ENCODE measurements at regions not wholly inside any gene's neighbourhood (a gene's known extent, or its start where the extent isn't known, plus 50 kb on each side); places are given as distances from the start of the nearest gene placed in this dataset.

DNA sequence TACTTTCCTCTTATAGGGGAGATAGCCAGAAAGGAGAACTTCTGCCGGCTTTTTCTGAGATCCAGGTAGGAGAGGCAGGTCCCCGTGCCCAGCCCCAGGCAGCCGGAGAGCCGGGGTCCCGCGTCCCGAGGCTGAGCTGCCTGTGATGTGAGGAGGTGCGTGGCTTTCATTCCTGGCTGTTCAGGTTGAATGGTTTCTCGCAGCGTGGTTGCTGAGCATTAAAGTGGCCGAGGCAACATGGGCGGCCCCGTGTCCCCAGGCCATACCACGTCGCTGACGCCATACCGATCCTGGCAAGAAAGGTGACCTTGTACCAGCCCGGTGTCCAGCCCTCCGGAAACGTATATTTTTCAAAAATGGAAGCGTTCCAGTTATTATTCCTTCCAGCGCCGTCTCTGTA lies 116.7 kb upstream of the MYL2 start:
- TF ChIP-seq, protein P1, sequence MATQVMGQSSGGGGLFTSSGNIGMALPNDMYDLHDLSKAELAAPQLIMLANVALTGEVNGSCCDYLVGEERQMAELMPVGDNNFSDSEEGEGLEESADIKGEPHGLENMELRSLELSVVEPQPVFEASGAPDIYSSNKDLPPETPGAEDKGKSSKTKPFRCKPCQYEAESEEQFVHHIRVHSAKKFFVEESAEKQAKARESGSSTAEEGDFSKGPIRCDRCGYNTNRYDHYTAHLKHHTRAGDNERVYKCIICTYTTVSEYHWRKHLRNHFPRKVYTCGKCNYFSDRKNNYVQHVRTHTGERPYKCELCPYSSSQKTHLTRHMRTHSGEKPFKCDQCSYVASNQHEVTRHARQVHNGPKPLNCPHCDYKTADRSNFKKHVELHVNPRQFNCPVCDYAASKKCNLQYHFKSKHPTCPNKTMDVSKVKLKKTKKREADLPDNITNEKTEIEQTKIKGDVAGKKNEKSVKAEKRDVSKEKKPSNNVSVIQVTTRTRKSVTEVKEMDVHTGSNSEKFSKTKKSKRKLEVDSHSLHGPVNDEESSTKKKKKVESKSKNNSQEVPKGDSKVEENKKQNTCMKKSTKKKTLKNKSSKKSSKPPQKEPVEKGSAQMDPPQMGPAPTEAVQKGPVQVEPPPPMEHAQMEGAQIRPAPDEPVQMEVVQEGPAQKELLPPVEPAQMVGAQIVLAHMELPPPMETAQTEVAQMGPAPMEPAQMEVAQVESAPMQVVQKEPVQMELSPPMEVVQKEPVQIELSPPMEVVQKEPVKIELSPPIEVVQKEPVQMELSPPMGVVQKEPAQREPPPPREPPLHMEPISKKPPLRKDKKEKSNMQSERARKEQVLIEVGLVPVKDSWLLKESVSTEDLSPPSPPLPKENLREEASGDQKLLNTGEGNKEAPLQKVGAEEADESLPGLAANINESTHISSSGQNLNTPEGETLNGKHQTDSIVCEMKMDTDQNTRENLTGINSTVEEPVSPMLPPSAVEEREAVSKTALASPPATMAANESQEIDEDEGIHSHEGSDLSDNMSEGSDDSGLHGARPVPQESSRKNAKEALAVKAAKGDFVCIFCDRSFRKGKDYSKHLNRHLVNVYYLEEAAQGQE (IDR thresholded peaks at IDR 0.05; ENCODE audit: insufficient replicate concordance, low read depth): no peak
- TF ChIP-seq, protein P2, sequence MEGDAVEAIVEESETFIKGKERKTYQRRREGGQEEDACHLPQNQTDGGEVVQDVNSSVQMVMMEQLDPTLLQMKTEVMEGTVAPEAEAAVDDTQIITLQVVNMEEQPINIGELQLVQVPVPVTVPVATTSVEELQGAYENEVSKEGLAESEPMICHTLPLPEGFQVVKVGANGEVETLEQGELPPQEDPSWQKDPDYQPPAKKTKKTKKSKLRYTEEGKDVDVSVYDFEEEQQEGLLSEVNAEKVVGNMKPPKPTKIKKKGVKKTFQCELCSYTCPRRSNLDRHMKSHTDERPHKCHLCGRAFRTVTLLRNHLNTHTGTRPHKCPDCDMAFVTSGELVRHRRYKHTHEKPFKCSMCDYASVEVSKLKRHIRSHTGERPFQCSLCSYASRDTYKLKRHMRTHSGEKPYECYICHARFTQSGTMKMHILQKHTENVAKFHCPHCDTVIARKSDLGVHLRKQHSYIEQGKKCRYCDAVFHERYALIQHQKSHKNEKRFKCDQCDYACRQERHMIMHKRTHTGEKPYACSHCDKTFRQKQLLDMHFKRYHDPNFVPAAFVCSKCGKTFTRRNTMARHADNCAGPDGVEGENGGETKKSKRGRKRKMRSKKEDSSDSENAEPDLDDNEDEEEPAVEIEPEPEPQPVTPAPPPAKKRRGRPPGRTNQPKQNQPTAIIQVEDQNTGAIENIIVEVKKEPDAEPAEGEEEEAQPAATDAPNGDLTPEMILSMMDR (IDR thresholded peaks at IDR 0.05; ENCODE audit: insufficient read depth, low read length): no peak
- no peak for TF ChIP-seq GABPA (IDR thresholded peaks at IDR 0.05; ENCODE audit: low read depth)
- no peak for TF ChIP-seq POLR2AphosphoS5 (IDR thresholded peaks at IDR 0.05; ENCODE audit: low read depth)
- no peak for TF ChIP-seq SPI1 (IDR thresholded peaks at IDR 0.05; ENCODE audit: borderline replicate concordance, low read depth)
- no peak overlapping the region for H3K4me3 ChIP-seq (replicated peaks; ENCODE audit: insufficient read depth, low read length)
- H3K27ac ChIP-seq (replicated peaks): no peak overlapping the region
- DNase-seq (ENCODE audit: low read depth in 1 of 2, low spot score in 1 of 2): no peak
- H3K27me3 ChIP-seq (ENCODE audit: insufficient read depth, poor library complexity, severe bottlenecking): peaks cover 56% of the 10 kb centered on the region

DNA sequence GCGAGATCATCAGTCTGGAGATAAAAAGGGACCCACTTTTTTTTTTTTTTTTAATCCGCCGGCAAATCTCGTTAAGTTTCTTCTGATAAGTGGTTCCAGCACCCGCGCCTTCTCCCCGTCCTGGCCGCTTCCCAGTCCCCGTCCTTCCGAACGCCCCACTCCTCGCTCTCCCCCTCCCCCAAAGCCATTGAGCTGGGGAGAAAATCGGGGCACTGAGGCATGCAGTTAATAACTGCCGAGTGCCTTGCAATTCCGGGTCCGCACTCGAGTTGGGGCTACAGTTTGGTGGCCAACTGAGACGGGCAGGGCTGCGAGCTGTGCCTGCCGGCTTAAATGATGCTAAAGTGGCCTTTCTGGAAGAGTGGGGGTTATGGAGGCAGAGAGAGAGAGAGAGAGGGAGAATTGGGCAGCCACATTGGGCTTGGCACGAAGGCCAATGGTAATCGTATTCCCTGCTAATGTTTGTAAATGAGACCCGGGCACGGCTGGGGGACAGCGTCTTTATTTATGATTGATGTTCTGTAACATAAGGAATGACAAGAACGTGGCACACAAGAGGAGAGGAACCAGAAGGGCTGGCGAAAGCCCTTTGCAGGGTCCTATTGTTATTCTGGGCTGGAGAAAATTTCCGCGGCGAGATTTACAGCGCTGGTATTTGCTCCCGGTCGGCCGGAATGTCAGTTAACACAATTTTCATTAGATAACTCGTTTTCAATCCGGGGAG lies 115.4 kb upstream of the MYL2 start:
- no peak for DNase-seq (ENCODE audit: low read depth in 1 of 2, low spot score in 1 of 2)
- H3K4me3 ChIP-seq (replicated peaks; ENCODE audit: insufficient read depth, low read length): no peak overlapping the region

DNA sequence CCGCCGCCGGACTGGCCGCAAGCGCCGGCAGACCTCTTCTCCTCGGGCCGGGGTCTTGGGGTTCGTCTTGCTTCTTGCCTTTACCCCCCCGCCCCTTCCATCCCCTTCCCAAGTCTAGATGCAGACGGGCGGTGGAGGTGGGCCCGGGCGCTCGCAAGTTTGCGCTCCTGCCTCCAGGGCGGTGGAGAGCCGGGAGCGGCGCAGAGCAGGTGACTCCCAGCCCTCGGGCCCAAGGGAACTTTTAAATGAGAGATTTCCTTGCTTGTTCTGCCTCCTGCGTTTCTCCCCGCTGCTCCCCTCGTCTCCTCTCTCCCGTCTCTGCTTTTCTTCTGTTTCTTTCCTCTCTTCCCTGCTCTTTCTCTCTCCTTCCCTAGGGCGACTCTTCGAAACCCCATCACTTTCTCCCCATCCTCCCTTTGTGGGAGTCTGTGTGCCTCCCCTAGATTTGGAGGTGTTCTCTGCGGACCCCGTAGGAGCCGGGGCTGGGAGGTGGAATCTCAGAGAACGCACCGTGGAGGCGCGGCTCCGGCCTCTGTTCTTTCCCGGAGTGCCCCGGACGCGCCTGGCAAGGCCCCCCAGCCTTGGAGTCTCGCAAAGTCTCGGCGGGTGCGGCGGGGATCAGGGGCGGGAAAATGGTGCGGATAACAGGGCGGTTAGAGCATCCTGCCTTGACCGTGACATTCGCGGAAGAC lies 114.7 kb upstream of the MYL2 start:
- H3K27ac ChIP-seq (replicated peaks): no peak overlapping the region
- no peak for DNase-seq (ENCODE audit: low read depth in 1 of 2, low spot score in 1 of 2)
- TF ChIP-seq POLR2AphosphoS5 (IDR thresholded peaks at IDR 0.05; ENCODE audit: low read depth): no peak
- TF ChIP-seq SPI1 (IDR thresholded peaks at IDR 0.05; ENCODE audit: borderline replicate concordance, low read depth): no peak
- TF ChIP-seq, protein P2 (IDR thresholded peaks at IDR 0.05; ENCODE audit: insufficient read depth, low read length): no peak
- TF ChIP-seq, protein P1 (IDR thresholded peaks at IDR 0.05; ENCODE audit: insufficient replicate concordance, low read depth): no peak
- no peak for TF ChIP-seq GABPA (IDR thresholded peaks at IDR 0.05; ENCODE audit: low read depth)
- peaks cover 72% of the 10 kb centered on the region for H3K27me3 ChIP-seq (ENCODE audit: insufficient read depth, poor library complexity, severe bottlenecking)
- H3K4me3 ChIP-seq (replicated peaks; ENCODE audit: insufficient read depth, low read length): peak overlapping the region; percentile 14; the same call in 1 of the 2 replicates

More for the DNA sequence above, 115.4 kb upstream of the MYL2 start:
- Histone ChIP-seq H3K27ac (replicated peaks) (no peak overlapping the region), H3K27me3 (ENCODE audit: insufficient read depth, poor library complexity, severe bottlenecking) (peaks cover 65% of the 10 kb centered on the region)
- TF ChIP-seq POLR2AphosphoS5 (IDR thresholded peaks at IDR 0.05; ENCODE audit: low read depth): no peak
- no peak for TF ChIP-seq SPI1 (IDR thresholded peaks at IDR 0.05; ENCODE audit: borderline replicate concordance, low read depth)
- TF ChIP-seq, protein P2 (IDR thresholded peaks at IDR 0.05; ENCODE audit: insufficient read depth, low read length): no peak
- TF ChIP-seq GABPA (IDR thresholded peaks at IDR 0.05; ENCODE audit: low read depth): no peak
- TF ChIP-seq, protein P1 (IDR thresholded peaks at IDR 0.05; ENCODE audit: insufficient replicate concordance, low read depth): no peak

All from HL-60 (cell line).